Common myeloid progenitor, CD34-positive (primary cell): ENCODE measurements at regions not wholly inside any gene's neighbourhood (a gene's known extent, or its start where the extent isn't known, plus 50 kb on each side); places are given as distances from the start of the nearest gene placed in this dataset.
A peak's percentile ranks its signal among the peaks of the same experiment; 100 is the strongest.

Experiments used
- CTCF ChIA-PET: fragments of 350-600 bp; sonication (Branson Sonifier 250); formaldehyde crosslinking; loops from one replicate; lab custom pipeline; 2021; ENCODE audit warnings: antibody characterized with exemption; lab: Charles Lee
- POLR2A ChIA-PET: fragments of 350-600 bp; sonication (Branson Sonifier 250); formaldehyde crosslinking; loops from one replicate; lab custom pipeline; 2021; ENCODE audit warnings: antibody characterized with exemption; lab: Charles Lee
- DNase-seq, 3 donors: peaks; one replicate each; pipeline versions ENCODE4 v3.0.0 to v3.0.0-alpha.2; 2013
- H3K27ac ChIP-seq, 2 experiments: 1 replicate in 1 of 2; 2 replicates in 1 of 2; pipeline ENCODE4 v1.7.0; 2013; ENCODE audit warnings: inconsistent platforms in 2 of 2, low read length in 2 of 2, mild to moderate bottlenecking in 2 of 2, low read depth in 1 of 2, moderate library complexity in 1 of 2; ENCODE audit not compliant: severe bottlenecking in 2 of 2, insufficient read depth in 1 of 2, poor library complexity in 1 of 2
- H3K27me3 ChIP-seq, 5 experiments: replicated peaks in 2 of 5; 1 replicate in 3 of 5; 2 replicates in 2 of 5; pipeline versions ENCODE4 v1.6.1 to v1.7.0; 2013; ENCODE audit warnings: low read length in 4 of 5, mild to moderate bottlenecking in 2 of 5, moderate library complexity in 2 of 5, inconsistent platforms in 1 of 5; ENCODE audit not compliant: insufficient read depth in 5 of 5, control insufficient read depth in 4 of 5
- H3K36me3 ChIP-seq, 4 experiments: 1 replicate in 2 of 4; 2 replicates in 2 of 4; pipeline versions ENCODE4 v1.6.1 to v1.7.0; 2013; ENCODE audit warnings: low read length in 3 of 4, control low read depth in 1 of 4, mild to moderate bottlenecking in 1 of 4; ENCODE audit not compliant: control insufficient read depth in 4 of 4, insufficient read depth in 4 of 4
- H3K4me1 ChIP-seq, 4 experiments: 1 replicate in 3 of 4; 2 replicates in 1 of 4; pipeline versions ENCODE4 v1.6.1 to v1.7.1; 2013; ENCODE audit warnings: low read length in 3 of 4, mild to moderate bottlenecking in 3 of 4, control low read depth in 1 of 4, inconsistent platforms in 1 of 4, moderate library complexity in 1 of 4; ENCODE audit not compliant: control insufficient read depth in 4 of 4, insufficient read depth in 4 of 4; ENCODE audit errors: control extremely low read depth in 1 of 4
- H3K4me3 ChIP-seq, 7 experiments: 1 replicate in 4 of 7; 2 replicates in 3 of 7; pipeline versions ENCODE4 v1.5.1 to v1.7.0; 2013; ENCODE audit warnings: mild to moderate bottlenecking in 7 of 7, low read length in 6 of 7, moderate library complexity in 6 of 7, inconsistent platforms in 2 of 7, low read depth in 2 of 7, control low read depth in 1 of 7; ENCODE audit not compliant: insufficient read depth in 4 of 7, control insufficient read depth in 1 of 7; ENCODE audit errors: extremely low read depth in 1 of 7
- H3K9me3 ChIP-seq, 5 experiments: 1 replicate in 4 of 5; 2 replicates in 1 of 5; pipeline versions ENCODE4 v1.6.1 to v1.7.1; 2013; ENCODE audit warnings: low read length in 4 of 5, mild to moderate bottlenecking in 2 of 5, inconsistent platforms in 1 of 5, low read depth in 1 of 5, moderate library complexity in 1 of 5; ENCODE audit not compliant: control insufficient read depth in 4 of 5, insufficient read depth in 2 of 5; ENCODE audit errors: control extremely low read depth in 1 of 5
- WGBS: methylation state at CpG from one replicate; pipeline ENCODE4 v1.1.5; 2013; ENCODE audit not compliant: insufficient coverage; 5-methylcytosine and 5-hydroxymethylcytosine counted together

- Histone ChIP-seq H3K27me3 (peaks cover 0 to 33% (median 5%) of the 10 kb centered on the region in 5 experiments), H3K4me1 (no peaks in the 10 kb centered on the region), H3K27ac (no peak overlapping the region), H3K4me3 (no peak overlapping the region), H3K9me3 (no peaks in the 10 kb centered on the region), H3K36me3 (no peaks in the 10 kb centered on the region)
- CTCF ChIA-PET: interaction anchor here (1.1 to 1.4 kb wide), 6 partner anchors 9 to 366 kb away, joined by 3 to 9 read pairs (median 4); no protein-coding TSS in a partner anchor
- 100% methylated on average over 4 of the region's 4 CpGs for WGBS
- DNase-seq: no peak
- POLR2A ChIA-PET: no interaction called here
Observed at GRCh38 chr2:120677696-120678247, 57.9 kb upstream of the GLI2 start.

- H3K27me3 ChIP-seq: peaks cover 0 to 33% (median 5%) of the 10 kb centered on the region in 5 experiments
- H3K4me3 ChIP-seq: no peak overlapping the region
- no peaks in the 10 kb centered on the region for H3K4me1 ChIP-seq
- no peak for DNase-seq
- WGBS: 100% methylated on average over 2 of the region's 7 CpGs
- no peaks in the 10 kb centered on the region for H3K9me3 ChIP-seq
- H3K27ac ChIP-seq: no peak overlapping the region
- no peaks in the 10 kb centered on the region for H3K36me3 ChIP-seq
- CTCF ChIA-PET: interaction anchor here (1.2 to 1.4 kb wide), 4 partner anchors 8 to 24 kb away, joined by 4 to 9 read pairs (median 5); no protein-coding TSS in a partner anchor
- POLR2A ChIA-PET: no interaction called here
Observed at GRCh38 chr2:120678251-120678650, 57.4 kb upstream of the GLI2 start.

GRCh38 chr2:120678926-120679325 is 56.7 kb upstream of the GLI2 start:
- no peaks in the 10 kb centered on the region for H3K36me3 ChIP-seq
- no peak for DNase-seq
- WGBS: 57% methylated on average over 5 of the region's 7 CpGs
- no peak overlapping the region for H3K27ac ChIP-seq
- no peaks in the 10 kb centered on the region for H3K9me3 ChIP-seq
- CTCF ChIA-PET: no interaction called here
- H3K4me3 ChIP-seq: no peak overlapping the region
- peaks cover 0 to 31% (median 5%) of the 10 kb centered on the region in 5 experiments for H3K27me3 ChIP-seq
- no peaks in the 10 kb centered on the region for H3K4me1 ChIP-seq
- POLR2A ChIA-PET: no interaction called here

GRCh38 chr2:120679526-120679925 is 56.1 kb upstream of the GLI2 start:
- ChIA-PET CTCF (interaction anchor here (1.3 to 4.0 kb wide), 2 partner anchors 13 to 363 kb away, joined by 3 to 21 read pairs; no protein-coding TSS in a partner anchor), POLR2A (no interaction called here)
- H3K27me3 ChIP-seq: peaks cover 0 to 31% (median 5%) of the 10 kb centered on the region in 5 experiments
- DNase-seq: no peak
- H3K4me1 ChIP-seq: no peaks in the 10 kb centered on the region
- H3K4me3 ChIP-seq: no peak overlapping the region
- WGBS: 97% methylated on average over 9 of the region's 9 CpGs
- no peaks in the 10 kb centered on the region for H3K36me3 ChIP-seq
- no peak overlapping the region for H3K27ac ChIP-seq
- no peaks in the 10 kb centered on the region for H3K9me3 ChIP-seq

- WGBS: 46% methylated on average over 10 of the region's 18 CpGs
- CTCF ChIA-PET: interaction anchor here (0.6 to 4.0 kb wide), 23 partner anchors 8 to 1163 kb away, joined by 3 to 21 read pairs (median 4); no protein-coding TSS in a partner anchor
Observed at GRCh38 chr2:120680136-120680761, 55.4 kb upstream of the GLI2 start.

GRCh38 chr2:120681181-120681580 is 54.5 kb upstream of the GLI2 start:
- no peak overlapping the region for H3K27ac ChIP-seq
- H3K4me3 ChIP-seq: no peak overlapping the region
- H3K36me3 ChIP-seq: no peaks in the 10 kb centered on the region
- no peaks in the 10 kb centered on the region for H3K9me3 ChIP-seq
- CTCF ChIA-PET: interaction anchor here (0.7 to 4.0 kb wide), 19 partner anchors 8 to 1164 kb away, joined by 3 to 21 read pairs (median 4); no protein-coding TSS in a partner anchor
- no peaks in the 10 kb centered on the region for H3K4me1 ChIP-seq
- WGBS: 50% methylated on average over 2 of the region's 4 CpGs
- POLR2A ChIA-PET: no interaction called here
- DNase-seq: no peak
- H3K27me3 ChIP-seq: peaks cover 0 to 23% (median 5%) of the 10 kb centered on the region in 5 experiments

More at GRCh38 chr2:120680136-120680761, 55.4 kb upstream of the GLI2 start:
- Histone ChIP-seq H3K36me3 (no peaks in the 10 kb centered on the region), H3K27ac (no peak overlapping the region), H3K4me1 (no peaks in the 10 kb centered on the region), H3K9me3 (no peaks in the 10 kb centered on the region), H3K4me3 (no peak overlapping the region), H3K27me3 (peaks cover 0 to 31% (median 5%) of the 10 kb centered on the region in 5 experiments)
- peak; percentile 84 to 93 (median 90) for DNase-seq
- POLR2A ChIA-PET: no interaction called here
